LNCaP clone FGC (cell line): ENCODE measurements at regions not wholly inside any gene's neighbourhood (a gene's known extent, or its start where the extent isn't known, plus 50 kb on each side); places are given as distances from the start of the nearest gene placed in this dataset.

Experiments used
- DNase-seq: peaks from one replicate; pipeline ENCODE4 v3.0.0-alpha.2; 2011; ENCODE audit warnings: low read depth
- H3K4me3 ChIP-seq: 2 replicates; pipeline ENCODE4 v1.5.1; 2011; ENCODE audit warnings: mild to moderate bottlenecking, low read depth, low read length, control low read depth
- TF ChIP-seq, protein P1 (sequence below): IDR thresholded peaks from 2 replicates; pipeline ENCODE4 v1.5.1; 2012; ENCODE audit warnings: mild to moderate bottlenecking; ENCODE audit not compliant: control insufficient read depth, insufficient read depth; ENCODE audit errors: extremely low read depth

DNA sequence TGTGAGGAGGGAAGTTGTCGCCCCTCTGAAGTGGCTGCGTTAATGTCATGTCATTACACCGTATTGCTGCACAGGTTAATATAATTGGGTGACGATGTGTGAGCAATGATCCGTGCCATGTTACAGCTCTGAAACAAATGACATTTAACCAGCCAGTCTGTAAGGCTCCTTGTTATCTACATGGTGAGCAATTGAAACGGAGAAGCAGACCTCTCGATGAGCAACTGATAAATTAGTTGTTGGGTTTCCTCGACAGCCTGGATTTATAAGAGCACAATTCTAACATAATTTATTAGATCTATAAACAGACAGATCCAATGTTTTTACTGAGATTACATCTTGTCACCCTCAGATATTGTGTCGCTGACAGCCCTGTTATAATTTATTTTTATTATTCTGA lies 49.9 kb upstream of the MAFB start:
- TF ChIP-seq, protein P1, sequence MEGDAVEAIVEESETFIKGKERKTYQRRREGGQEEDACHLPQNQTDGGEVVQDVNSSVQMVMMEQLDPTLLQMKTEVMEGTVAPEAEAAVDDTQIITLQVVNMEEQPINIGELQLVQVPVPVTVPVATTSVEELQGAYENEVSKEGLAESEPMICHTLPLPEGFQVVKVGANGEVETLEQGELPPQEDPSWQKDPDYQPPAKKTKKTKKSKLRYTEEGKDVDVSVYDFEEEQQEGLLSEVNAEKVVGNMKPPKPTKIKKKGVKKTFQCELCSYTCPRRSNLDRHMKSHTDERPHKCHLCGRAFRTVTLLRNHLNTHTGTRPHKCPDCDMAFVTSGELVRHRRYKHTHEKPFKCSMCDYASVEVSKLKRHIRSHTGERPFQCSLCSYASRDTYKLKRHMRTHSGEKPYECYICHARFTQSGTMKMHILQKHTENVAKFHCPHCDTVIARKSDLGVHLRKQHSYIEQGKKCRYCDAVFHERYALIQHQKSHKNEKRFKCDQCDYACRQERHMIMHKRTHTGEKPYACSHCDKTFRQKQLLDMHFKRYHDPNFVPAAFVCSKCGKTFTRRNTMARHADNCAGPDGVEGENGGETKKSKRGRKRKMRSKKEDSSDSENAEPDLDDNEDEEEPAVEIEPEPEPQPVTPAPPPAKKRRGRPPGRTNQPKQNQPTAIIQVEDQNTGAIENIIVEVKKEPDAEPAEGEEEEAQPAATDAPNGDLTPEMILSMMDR, result no peak
- no peak for DNase-seq
- no peak overlapping the region for H3K4me3 ChIP-seq

DNA sequence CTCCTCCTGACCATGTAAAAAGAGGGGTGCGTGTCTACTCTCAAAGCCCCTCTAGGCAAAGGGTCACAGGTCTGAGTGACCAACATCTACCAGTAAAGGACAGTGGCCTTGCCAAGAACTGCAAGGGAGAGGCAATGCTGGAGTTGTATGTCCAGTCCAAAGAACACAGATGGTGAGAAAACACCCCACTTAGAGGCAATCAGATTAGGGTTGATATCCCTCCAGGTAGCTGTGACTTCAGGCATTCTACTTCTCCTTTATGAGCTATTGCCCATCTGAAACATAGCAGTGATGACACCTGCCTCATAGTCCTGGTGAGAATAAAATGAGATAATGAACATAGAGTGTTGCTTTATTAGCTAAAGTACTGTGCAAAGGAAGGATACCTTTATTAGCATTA lies 50.8 kb upstream of the MAFB start:
- TF ChIP-seq, protein P1, result no peak
- no peak overlapping the region for H3K4me3 ChIP-seq
- DNase-seq, result no peak

DNA sequence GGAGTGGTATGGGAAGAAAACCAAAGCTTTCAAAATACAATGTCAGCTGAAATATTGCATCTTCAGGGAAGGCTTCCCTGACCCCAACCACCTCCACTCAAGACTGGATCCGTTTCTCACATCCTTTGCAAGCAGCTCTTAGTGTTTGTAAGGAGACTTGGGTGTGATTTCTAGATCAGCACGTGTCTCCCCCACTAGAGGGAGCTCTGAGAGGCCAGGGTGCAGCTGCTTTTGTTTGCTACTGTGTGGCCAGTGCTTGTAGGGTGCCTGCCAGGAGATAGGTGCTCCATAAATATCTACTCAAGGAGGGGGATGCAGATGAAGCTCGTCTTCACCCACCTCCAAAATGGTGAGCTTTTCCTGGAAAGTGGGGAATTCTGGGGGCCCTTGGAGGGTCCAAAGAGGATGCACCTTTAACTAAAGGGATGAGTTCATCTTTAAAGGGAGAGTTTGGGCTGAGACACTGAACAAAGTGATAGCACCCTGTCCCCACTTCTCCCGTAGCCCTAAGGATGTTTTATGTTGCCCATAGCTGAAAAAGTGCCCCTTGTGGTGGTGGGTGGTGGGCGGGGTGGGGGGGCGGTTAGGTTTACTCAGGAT lies 52.6 kb upstream of the MAFB start:
- no peak overlapping the region for H3K4me3 ChIP-seq
- peak; percentile 22 for DNase-seq
- TF ChIP-seq, protein P1, result peak; percentile 84

DNA sequence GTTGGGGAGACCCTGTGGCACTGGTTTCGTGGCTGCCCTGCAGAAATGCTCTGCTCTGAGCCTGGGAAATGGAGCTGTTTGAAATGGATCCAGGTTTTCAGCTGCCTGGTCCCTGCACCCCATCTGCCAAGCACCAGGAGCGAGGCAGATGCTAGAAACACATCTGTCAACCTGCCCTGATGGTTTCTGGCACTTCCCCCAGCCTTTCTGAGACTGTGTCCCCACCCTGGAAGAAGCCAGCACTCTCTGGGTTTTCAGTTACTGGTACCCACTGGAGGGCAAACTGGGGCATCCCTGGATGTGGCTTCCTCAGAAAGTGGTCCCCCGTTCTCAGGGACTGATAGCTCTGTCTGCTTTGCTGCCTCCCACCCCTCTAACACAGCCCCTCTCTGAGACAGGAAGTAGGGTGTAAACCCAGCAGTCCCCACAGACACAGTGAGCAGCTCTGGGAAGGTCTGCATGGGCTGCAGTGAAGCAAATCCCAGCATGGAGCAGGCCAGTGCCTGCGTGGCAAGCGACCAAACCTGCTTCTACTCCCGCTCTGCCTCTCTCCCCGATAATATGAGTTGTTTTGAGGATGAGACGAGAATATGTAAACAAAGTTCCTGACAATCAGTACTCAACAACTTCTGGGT lies 54.2 kb upstream of the MAFB start:
- no peak overlapping the region for H3K4me3 ChIP-seq
- no peak for DNase-seq
- TF ChIP-seq, protein P1, result no peak

DNA sequence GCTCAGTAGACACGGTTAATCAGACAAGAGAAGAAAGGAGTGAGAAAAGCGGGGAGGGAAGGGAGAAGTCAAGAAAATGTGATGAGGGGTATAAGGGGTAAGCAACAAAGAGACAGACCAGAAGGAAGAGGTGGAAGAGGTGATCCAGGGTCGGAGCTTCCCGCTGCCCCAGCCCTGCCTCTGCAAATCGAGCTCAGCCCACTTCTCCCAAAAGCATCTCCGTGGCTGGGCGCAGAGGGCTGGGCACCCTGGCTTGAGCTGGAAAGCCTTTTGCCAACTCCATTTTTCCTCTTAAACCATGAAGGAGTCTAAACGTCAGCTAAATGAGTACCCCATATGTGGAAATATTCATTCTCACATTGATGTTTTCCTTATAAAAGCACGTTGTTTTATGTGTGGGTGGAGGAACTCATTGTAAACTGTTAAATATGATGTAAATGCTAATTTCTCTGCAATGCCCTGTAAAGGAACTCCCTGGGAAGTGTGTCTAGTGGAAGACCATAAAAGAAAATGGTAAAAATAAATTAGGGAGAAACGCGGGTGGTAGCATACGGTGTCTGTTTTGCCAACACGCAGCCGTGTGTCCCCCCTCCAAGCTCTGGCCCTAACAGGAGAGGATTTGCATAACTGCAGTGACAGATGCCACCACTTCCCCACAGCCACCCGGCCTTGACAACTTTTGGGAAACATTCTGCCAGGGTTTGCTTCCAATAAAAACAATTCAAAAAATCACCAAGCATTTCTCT lies 55.2 kb upstream of the MAFB start:
- no peak for DNase-seq
- TF ChIP-seq, protein P1, result no peak
- no peak overlapping the region for H3K4me3 ChIP-seq

DNA sequence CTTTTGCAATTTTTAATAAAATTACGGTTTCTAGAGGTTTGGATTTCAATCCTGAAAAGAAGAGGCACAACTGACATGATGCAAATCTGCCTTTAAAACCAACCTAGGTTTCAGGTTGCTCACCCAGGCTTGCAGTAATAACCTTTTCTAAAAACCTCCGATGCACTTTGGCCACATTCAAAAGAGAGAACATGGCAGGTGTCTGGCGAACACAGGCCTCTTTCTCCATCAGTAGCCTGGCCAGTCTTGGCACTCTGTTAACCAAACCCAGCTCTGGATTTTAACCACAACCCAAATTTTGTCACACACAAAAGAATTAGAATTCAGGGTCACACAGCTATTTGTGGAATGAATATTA lies 55.8 kb upstream of the MAFB start:
- DNase-seq, result no peak

More for the DNA sequence above, 55.8 kb upstream of the MAFB start:
- no peak overlapping the region for H3K4me3 ChIP-seq
- TF ChIP-seq, protein P1, result no peak
